SHP77 treated with DMSO at 0.1 percent for 48 hours (cell line): ENCODE measurements at regions not wholly inside any gene's neighbourhood (a gene's known extent, or its start where the extent isn't known, plus 50 kb on each side); places are given as distances from the start of the nearest gene placed in this dataset.
A peak's percentile ranks its signal among the peaks of the same experiment; 100 is the strongest.

ENCODE experiments used
- DNase-seq: peaks from one replicate; lab custom pipeline; 2025; lab: John Stamatoyannopoulos, UW

- DNase-seq, result no peak
Observed at GRCh38 chr12:127680516-127680915, 586.5 kb upstream of the TMEM132C start.

- no peak for DNase-seq
Observed at GRCh38 chr12:127681151-127681754, 585.7 kb upstream of the TMEM132C start.

- DNase-seq, result no peak
Observed at GRCh38 chr12:127685491-127685890, 581.5 kb upstream of the TMEM132C start.

GRCh38 chr12:127685931-127686330, 581.0 kb upstream of the TMEM132C start:
- no peak for DNase-seq

GRCh38 chr12:127687181-127687580, 579.8 kb upstream of the TMEM132C start:
- DNase-seq, result no peak

- DNase-seq, result no peak
Observed at GRCh38 chr12:127688906-127689428, 578.0 kb upstream of the TMEM132C start.

GRCh38 chr12:127690161-127690560, 576.8 kb upstream of the TMEM132C start:
- DNase-seq, result no peak

- no peak for DNase-seq
Observed at GRCh38 chr12:127696963-127697362, 570.0 kb upstream of the TMEM132C start.

- DNase-seq, result no peak
Observed at GRCh38 chr12:127703026-127703425, 563.9 kb upstream of the TMEM132C start.

GRCh38 chr12:127711108-127711507, 555.9 kb upstream of the TMEM132C start:
- DNase-seq, result no peak

GRCh38 chr12:127712561-127712960, 554.4 kb upstream of the TMEM132C start:
- DNase-seq, result no peak

- DNase-seq, result no peak
Observed at GRCh38 chr12:127716166-127716565, 550.8 kb upstream of the TMEM132C start.

GRCh38 chr12:127717278-127717677, 549.7 kb upstream of the TMEM132C start:
- no peak for DNase-seq

- DNase-seq, result no peak
Observed at GRCh38 chr12:127720334-127720733, 546.6 kb upstream of the TMEM132C start.

GRCh38 chr12:127722611-127723010, 544.4 kb upstream of the TMEM132C start:
- peak; percentile 33 for DNase-seq

GRCh38 chr12:127723251-127723650, 543.7 kb upstream of the TMEM132C start:
- peak; percentile 38 for DNase-seq

GRCh38 chr12:127726671-127727315, 540.2 kb upstream of the TMEM132C start:
- no peak for DNase-seq

GRCh38 chr12:127728285-127728684, 538.7 kb upstream of the TMEM132C start:
- no peak for DNase-seq

- DNase-seq, result no peak
Observed at GRCh38 chr12:127728729-127729128, 538.2 kb upstream of the TMEM132C start.

GRCh38 chr12:127729381-127729780, 537.6 kb upstream of the TMEM132C start:
- no peak for DNase-seq

GRCh38 chr12:127731657-127732056, 535.3 kb upstream of the TMEM132C start:
- DNase-seq, result no peak

GRCh38 chr12:127742231-127742630, 524.7 kb upstream of the TMEM132C start:
- no peak for DNase-seq

GRCh38 chr12:127745469-127746212, 521.3 kb upstream of the TMEM132C start:
- DNase-seq, result peak; percentile 62
